Upper lobe of left lung (tissue), 4 donors: ENCODE measurements at regions not wholly inside any gene's neighbourhood (a gene's known extent, or its start where the extent isn't known, plus 50 kb on each side); places are given as distances from the start of the nearest gene placed in this dataset.

Source experiments
- EP300 ChIP-seq, 4 donors: sonication (generic); formaldehyde crosslinking; IDR thresholded peaks; one replicate each; pipeline ENCODE4 v1.5.1; 2017; ENCODE audit warnings: antibody characterized with exemption in 4 of 4, control low read depth in 2 of 4
- POLR2A ChIP-seq, 4 donors: fragments of 450-650 bp; IDR thresholded peaks; one replicate each; pipeline ENCODE4 v1.5.1; 2016 to 2017; ENCODE audit warnings: antibody characterized with exemption in 4 of 4, mild to moderate bottlenecking in 2 of 4
- TF ChIP-seq, protein P1 (sequence below), 6 experiments: fragments of 450-650 bp in 4 of 6; fragments of 200-600 bp in 2 of 6; sonication (generic) in 2 of 6; IDR thresholded peaks; one replicate each; pipeline ENCODE4 v1.5.1; 2016 to 2019; ENCODE audit warnings: antibody characterized with exemption in 6 of 6

DNA sequence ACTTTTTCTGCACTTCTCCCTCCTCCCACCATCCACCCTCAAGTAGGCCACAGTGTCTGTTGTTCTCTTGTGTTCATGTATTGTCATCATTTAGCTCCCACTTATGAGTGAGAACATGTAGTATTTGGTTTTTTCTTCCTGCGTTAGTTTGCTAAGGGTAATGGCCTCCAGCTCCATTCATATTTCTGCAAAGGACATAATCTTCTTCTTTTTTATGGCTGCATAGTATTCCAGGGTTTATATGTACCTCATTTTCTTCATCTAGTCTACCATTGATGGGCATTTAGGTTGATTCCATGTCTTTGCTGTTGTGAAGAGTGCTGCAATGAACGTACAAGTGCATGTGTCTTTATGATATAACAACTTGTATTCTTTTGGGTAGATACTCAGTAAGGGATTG, 230.4 kb downstream of the ARL4A start:
- TF ChIP-seq, protein P1, sequence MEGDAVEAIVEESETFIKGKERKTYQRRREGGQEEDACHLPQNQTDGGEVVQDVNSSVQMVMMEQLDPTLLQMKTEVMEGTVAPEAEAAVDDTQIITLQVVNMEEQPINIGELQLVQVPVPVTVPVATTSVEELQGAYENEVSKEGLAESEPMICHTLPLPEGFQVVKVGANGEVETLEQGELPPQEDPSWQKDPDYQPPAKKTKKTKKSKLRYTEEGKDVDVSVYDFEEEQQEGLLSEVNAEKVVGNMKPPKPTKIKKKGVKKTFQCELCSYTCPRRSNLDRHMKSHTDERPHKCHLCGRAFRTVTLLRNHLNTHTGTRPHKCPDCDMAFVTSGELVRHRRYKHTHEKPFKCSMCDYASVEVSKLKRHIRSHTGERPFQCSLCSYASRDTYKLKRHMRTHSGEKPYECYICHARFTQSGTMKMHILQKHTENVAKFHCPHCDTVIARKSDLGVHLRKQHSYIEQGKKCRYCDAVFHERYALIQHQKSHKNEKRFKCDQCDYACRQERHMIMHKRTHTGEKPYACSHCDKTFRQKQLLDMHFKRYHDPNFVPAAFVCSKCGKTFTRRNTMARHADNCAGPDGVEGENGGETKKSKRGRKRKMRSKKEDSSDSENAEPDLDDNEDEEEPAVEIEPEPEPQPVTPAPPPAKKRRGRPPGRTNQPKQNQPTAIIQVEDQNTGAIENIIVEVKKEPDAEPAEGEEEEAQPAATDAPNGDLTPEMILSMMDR (IDR thresholded peaks at IDR 0.05), result no peak
- no peak for TF ChIP-seq POLR2A (IDR thresholded peaks at IDR 0.05)
- TF ChIP-seq EP300 (IDR thresholded peaks at IDR 0.05), result no peak
